ENCODE measurements at regions not wholly inside any gene's neighbourhood (a gene's known extent, or its start where the extent isn't known, plus 50 kb on each side); places are given as distances from the start of the nearest gene placed in this dataset.

DNA sequence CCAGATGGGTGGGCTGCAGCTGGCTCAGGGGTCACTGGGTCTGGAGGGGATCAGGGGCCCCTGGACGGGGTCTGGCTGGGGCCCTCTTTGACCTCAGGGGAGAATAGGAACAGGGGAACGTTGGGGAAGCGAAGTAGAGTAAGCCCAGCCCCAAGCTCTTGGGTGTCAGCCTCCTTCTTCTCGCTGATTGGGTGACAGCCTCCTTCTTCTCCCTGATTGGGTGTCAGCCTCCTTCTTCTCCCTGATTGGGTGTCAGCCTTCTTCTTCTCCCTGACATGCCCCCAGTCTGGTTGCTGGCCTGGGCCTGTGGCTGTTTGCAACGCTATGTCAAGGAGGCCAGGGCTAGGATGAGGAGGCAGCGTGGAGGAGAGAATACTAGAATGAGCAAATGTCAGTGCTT is 76.7 kb upstream of the CASZ1 start:
- H3K4me3 ChIP-seq (ENCODE audit: low read length), result no peak overlapping the region
- no peaks in the 10 kb centered on the region for H3K4me1 ChIP-seq (ENCODE audit: low read length)
- H3K79me2 ChIP-seq (ENCODE audit: low read length), result no peaks in the 10 kb centered on the region
- H3K9me3 ChIP-seq (ENCODE audit: insufficient read depth, low read length), result no peaks in the 10 kb centered on the region
- H3K9ac ChIP-seq (ENCODE audit: low read length), result no peak overlapping the region
- no peak overlapping the region for H3K4me2 ChIP-seq (ENCODE audit: low read length)
- H3K27me3 ChIP-seq (ENCODE audit: low read depth, low read length), result peaks cover 18% of the 10 kb centered on the region; the same call in 1 of the 2 replicates
- no peak overlapping the region for H3K27ac ChIP-seq (ENCODE audit: low read length)
- no peaks in the 10 kb centered on the region for H3K36me3 ChIP-seq (replicated peaks; ENCODE audit: low read depth, low read length)
- no peak overlapping the region for H2AFZ ChIP-seq (ENCODE audit: low read depth, low read length)
- TF ChIP-seq CTCF (IDR thresholded peaks at IDR 0.05; ENCODE audit: low read depth, low read length) (no peak), EZH2phosphoT487 (IDR thresholded peaks at IDR 0.05; ENCODE audit: low read depth) (no peak)
- no peaks in the 10 kb centered on the region for H4K20me1 ChIP-seq (ENCODE audit: insufficient read depth, low read length)

DNA sequence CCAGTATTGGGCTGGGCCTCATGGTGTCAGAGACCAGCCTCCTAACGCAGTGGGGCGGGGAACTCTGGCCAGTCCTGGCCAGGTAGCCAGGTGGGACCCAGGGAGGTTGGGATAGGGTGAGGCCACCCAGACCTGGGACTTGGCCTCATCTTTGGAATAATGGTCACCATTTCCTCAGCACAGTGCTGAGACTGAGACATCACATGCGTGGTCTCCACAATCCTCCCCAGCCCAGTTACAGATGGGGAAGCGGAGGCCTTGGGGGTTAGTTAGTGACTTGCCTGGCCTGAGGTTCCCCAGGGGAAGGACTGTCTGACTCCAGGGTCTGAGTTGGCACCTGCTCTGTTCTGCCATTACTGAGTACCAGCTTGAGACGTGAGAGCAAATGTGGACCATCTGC is 77.9 kb upstream of the CASZ1 start:
- H3K27ac ChIP-seq (ENCODE audit: low read length), result no peak overlapping the region
- H3K9me3 ChIP-seq (ENCODE audit: insufficient read depth, low read length), result no peaks in the 10 kb centered on the region
- H3K36me3 ChIP-seq (replicated peaks; ENCODE audit: low read depth, low read length), result no peaks in the 10 kb centered on the region
- H3K79me2 ChIP-seq (ENCODE audit: low read length), result no peaks in the 10 kb centered on the region
- no peak overlapping the region for H3K9ac ChIP-seq (ENCODE audit: low read length)
- no peak overlapping the region for H3K4me3 ChIP-seq (ENCODE audit: low read length)
- no peak overlapping the region for H3K4me2 ChIP-seq (ENCODE audit: low read length)
- no peaks in the 10 kb centered on the region for H3K4me1 ChIP-seq (ENCODE audit: low read length)
- peaks cover 10% of the 10 kb centered on the region; the same call in 1 of the 2 replicates for H3K27me3 ChIP-seq (ENCODE audit: low read depth, low read length)
- TF ChIP-seq CTCF (IDR thresholded peaks at IDR 0.05; ENCODE audit: low read depth, low read length) (no peak), EZH2phosphoT487 (IDR thresholded peaks at IDR 0.05; ENCODE audit: low read depth) (no peak)
- H4K20me1 ChIP-seq (ENCODE audit: insufficient read depth, low read length), result no peaks in the 10 kb centered on the region
- H2AFZ ChIP-seq (ENCODE audit: low read depth, low read length), result no peak overlapping the region

DNA sequence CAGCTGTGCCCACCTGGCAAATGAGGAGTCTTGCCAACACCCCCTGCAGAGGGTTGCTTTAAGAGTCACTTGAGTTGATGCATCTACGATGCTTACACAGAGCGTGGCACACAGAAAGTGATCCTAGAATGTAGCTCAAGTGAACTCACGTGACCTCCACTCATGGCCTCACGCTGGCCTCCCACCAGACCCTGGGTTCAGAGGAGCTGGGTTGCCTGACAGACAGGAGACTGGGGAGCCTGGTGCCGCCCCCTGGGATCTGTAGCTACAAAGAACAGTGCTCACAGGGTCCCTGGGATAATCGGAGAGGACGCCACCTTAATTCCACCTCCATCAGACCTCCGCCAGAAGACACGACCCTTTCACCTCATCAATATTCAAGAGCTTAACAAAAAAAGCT is 81.4 kb upstream of the CASZ1 start:
- H3K36me3 ChIP-seq (replicated peaks; ENCODE audit: low read depth, low read length), result no peaks in the 10 kb centered on the region
- no peak overlapping the region for H3K27ac ChIP-seq (ENCODE audit: low read length)
- H3K4me2 ChIP-seq (ENCODE audit: low read length), result no peak overlapping the region
- no peak for TF ChIP-seq CTCF (IDR thresholded peaks at IDR 0.05; ENCODE audit: low read depth, low read length)
- no peak for TF ChIP-seq EZH2phosphoT487 (IDR thresholded peaks at IDR 0.05; ENCODE audit: low read depth)
- no peaks in the 10 kb centered on the region for H3K27me3 ChIP-seq (ENCODE audit: low read depth, low read length)
- H3K4me1 ChIP-seq (ENCODE audit: low read length), result no peaks in the 10 kb centered on the region
- no peak overlapping the region for H3K4me3 ChIP-seq (ENCODE audit: low read length)
- no peaks in the 10 kb centered on the region for H3K79me2 ChIP-seq (ENCODE audit: low read length)
- no peak overlapping the region for H3K9ac ChIP-seq (ENCODE audit: low read length)
- no peak overlapping the region for H2AFZ ChIP-seq (ENCODE audit: low read depth, low read length)
- H3K9me3 ChIP-seq (ENCODE audit: insufficient read depth, low read length), result no peaks in the 10 kb centered on the region
- no peaks in the 10 kb centered on the region for H4K20me1 ChIP-seq (ENCODE audit: insufficient read depth, low read length)

- Histone ChIP-seq H3K27me3 (ENCODE audit: low read depth, low read length) (no peaks in the 10 kb centered on the region), H3K36me3 (replicated peaks; ENCODE audit: low read depth, low read length) (no peaks in the 10 kb centered on the region), H3K4me2 (ENCODE audit: low read length) (no peak overlapping the region), H2AFZ (ENCODE audit: low read depth, low read length) (no peak overlapping the region), H4K20me1 (ENCODE audit: insufficient read depth, low read length) (no peaks in the 10 kb centered on the region), H3K27ac (ENCODE audit: low read length) (no peak overlapping the region), H3K4me3 (ENCODE audit: low read length) (no peak overlapping the region), H3K4me1 (ENCODE audit: low read length) (no peaks in the 10 kb centered on the region), H3K9me3 (ENCODE audit: insufficient read depth, low read length) (no peaks in the 10 kb centered on the region), H3K9ac (ENCODE audit: low read length) (no peak overlapping the region), H3K79me2 (ENCODE audit: low read length) (no peaks in the 10 kb centered on the region)
- no peak for TF ChIP-seq EZH2phosphoT487 (IDR thresholded peaks at IDR 0.05; ENCODE audit: low read depth)
- no peak for TF ChIP-seq CTCF (IDR thresholded peaks at IDR 0.05; ENCODE audit: low read depth, low read length)
Measured at GRCh38 chr1:10878469-10878868, 82.0 kb upstream of the CASZ1 start.
